Panc1 (cell line): ENCODE measurements at regions not wholly inside any gene's neighbourhood (a gene's known extent, or its start where the extent isn't known, plus 50 kb on each side); places are given as distances from the start of the nearest gene placed in this dataset.
A peak's percentile ranks its signal among the peaks of the same experiment; 100 is the strongest.

Source experiments
- ATAC-seq: fragments of 200-7000 bp; cut with Tn5 transposase; 2 replicates; pipeline ENCODE4 v1.9.1; 2020; ENCODE audit warnings: mild to moderate bottlenecking, moderate library complexity
- BruUV-seq: library from RNA; stranded (reverse); fragments of 400-500 nt; replicated peaks from 2 replicates; lab custom pipeline; 2021; lab: Mats Ljungman, UMichigan
- CTCF ChIA-PET: fragments of 300-600 bp; sonication (Branson Sonifier 250); formaldehyde crosslinking; loops from one replicate; lab custom pipeline; 2022; ENCODE audit warnings: antibody characterized with exemption; lab: Charles Lee
- POLR2A ChIA-PET: fragments of 300-600 bp; sonication (Branson Sonifier 250); formaldehyde crosslinking; loops from one replicate; lab custom pipeline; 2022; ENCODE audit warnings: antibody characterized with exemption; lab: Charles Lee
- DNase-seq: peaks from one replicate; pipeline ENCODE4 v3.0.0-alpha.2; 2010; ENCODE audit warnings: low read depth, low spot score
- H3K27ac ChIP-seq: 2 replicates; pipeline ENCODE4 v1.5.1; 2011; ENCODE audit warnings: mild to moderate bottlenecking, low read length, inconsistent platforms
- H3K27me3 ChIP-seq: fragments of 200-500 bp; sonication (Bioruptor generic); 2 replicates; pipeline ENCODE4 v1.6.0; 2014; ENCODE audit warnings: low read length, inconsistent platforms; ENCODE audit not compliant: control insufficient read depth, insufficient read depth
- H3K36me3 ChIP-seq: fragments of 200-500 bp; sonication (Bioruptor generic); 2 replicates; pipeline ENCODE4 v1.5.1; 2014; ENCODE audit warnings: inconsistent platforms, mild to moderate bottlenecking, low read length, moderate library complexity; ENCODE audit not compliant: control insufficient read depth, insufficient read depth
- H3K4me1 ChIP-seq: 2 replicates; pipeline ENCODE4 v1.5.1; 2011; ENCODE audit warnings: inconsistent platforms, mild to moderate bottlenecking, low read length, moderate library complexity; ENCODE audit not compliant: control insufficient read depth, insufficient read depth
- H3K4me3 ChIP-seq, 2 experiments: 2 replicates each; pipeline ENCODE4 v1.5.1; 2011 to 2012; ENCODE audit warnings: low read depth in 2 of 2, low read length in 2 of 2, mild to moderate bottlenecking in 2 of 2, inconsistent platforms in 1 of 2, moderate library complexity in 1 of 2
- H3K9me3 ChIP-seq: fragments of 200-500 bp; sonication (Bioruptor generic); 2 replicates; pipeline ENCODE4 v1.5.1; 2014; ENCODE audit warnings: low read depth, mild to moderate bottlenecking, inconsistent platforms, low read length, moderate library complexity; ENCODE audit not compliant: control insufficient read depth, insufficient read depth
- CTCF ChIP-seq: fragments of 450-650 bp; IDR thresholded peaks from 2 replicates; pipeline ENCODE4 v1.5.1; 2017; ENCODE audit warnings: mild to moderate bottlenecking
- POLR2AphosphoS5 ChIP-seq: IDR thresholded peaks from 2 replicates; pipeline ENCODE4 v1.6.1; 2012; ENCODE audit warnings: mild to moderate bottlenecking, low read depth, low read length, moderate library complexity
- SIN3A ChIP-seq: IDR thresholded peaks from 2 replicates; pipeline ENCODE4 v1.6.1; 2012; ENCODE audit warnings: low read depth, mild to moderate bottlenecking, low read length, moderate library complexity, borderline replicate concordance; ENCODE audit not compliant: insufficient read depth
- TCF7L2 ChIP-seq: IDR thresholded peaks from 2 replicates; pipeline ENCODE4 v1.6.1; 2011; ENCODE audit warnings: mild to moderate bottlenecking, low read depth, low read length, inconsistent platforms
- in situ Hi-C: cut with HindIII; loops from 2 replicates; pipeline ENCODE4 v1.10.0; 2016; ENCODE audit warnings: low sequenced_read_pairs, low pct_unique_long_range_greater_than_20kb
- intact Hi-C: fragments of 100-400 bp; cut with micrococcal nuclease; formaldehyde crosslinking; loops from one replicate; pipeline ENCODE4 v1.10.0; 2022; ENCODE audit not compliant: unreplicated experiment
- TF ChIP-seq, protein P1 (sequence below), 2 experiments: IDR thresholded peaks; 2 replicates each; pipeline ENCODE4 v1.6.1; 2011 to 2012; ENCODE audit warnings: low read depth in 2 of 2, control low read depth in 1 of 2, low read length in 1 of 2, mild to moderate bottlenecking in 1 of 2, moderate library complexity in 1 of 2; ENCODE audit not compliant: insufficient read depth in 1 of 2

DNA sequence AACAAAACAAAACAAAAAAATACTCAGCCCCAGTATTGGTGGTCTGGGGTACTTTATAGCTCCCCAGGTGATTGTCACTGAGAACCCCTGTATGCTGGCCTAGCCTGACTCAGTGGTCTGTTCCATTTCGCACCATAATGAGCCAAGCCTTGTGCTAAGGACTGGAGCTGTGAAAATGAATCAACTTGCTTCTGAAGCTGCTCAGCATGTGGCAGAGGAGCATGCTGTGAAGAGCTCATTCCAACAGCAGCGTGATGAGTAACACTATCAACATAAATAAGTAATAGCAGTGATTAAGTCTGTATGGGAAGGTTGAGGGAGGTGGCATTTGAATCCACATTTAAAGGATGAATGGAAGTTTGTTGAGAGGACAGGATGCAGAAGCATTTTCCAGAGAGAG lies 67.2 kb upstream of the ATL2 start:
- no peaks in the 10 kb centered on the region for H3K9me3 ChIP-seq
- H3K4me3 ChIP-seq: no peak overlapping the region
- no peaks in the 10 kb centered on the region; the same call in 1 of the 2 replicates for H3K27me3 ChIP-seq
- no peaks in the 10 kb centered on the region for H3K36me3 ChIP-seq
- DNase-seq (no peak), ATAC-seq (peak; percentile 64)
- TF ChIP-seq TCF7L2 (no peak), CTCF (no peak), SIN3A (no peak), POLR2AphosphoS5 (no peak)
- TF ChIP-seq, protein P1, sequence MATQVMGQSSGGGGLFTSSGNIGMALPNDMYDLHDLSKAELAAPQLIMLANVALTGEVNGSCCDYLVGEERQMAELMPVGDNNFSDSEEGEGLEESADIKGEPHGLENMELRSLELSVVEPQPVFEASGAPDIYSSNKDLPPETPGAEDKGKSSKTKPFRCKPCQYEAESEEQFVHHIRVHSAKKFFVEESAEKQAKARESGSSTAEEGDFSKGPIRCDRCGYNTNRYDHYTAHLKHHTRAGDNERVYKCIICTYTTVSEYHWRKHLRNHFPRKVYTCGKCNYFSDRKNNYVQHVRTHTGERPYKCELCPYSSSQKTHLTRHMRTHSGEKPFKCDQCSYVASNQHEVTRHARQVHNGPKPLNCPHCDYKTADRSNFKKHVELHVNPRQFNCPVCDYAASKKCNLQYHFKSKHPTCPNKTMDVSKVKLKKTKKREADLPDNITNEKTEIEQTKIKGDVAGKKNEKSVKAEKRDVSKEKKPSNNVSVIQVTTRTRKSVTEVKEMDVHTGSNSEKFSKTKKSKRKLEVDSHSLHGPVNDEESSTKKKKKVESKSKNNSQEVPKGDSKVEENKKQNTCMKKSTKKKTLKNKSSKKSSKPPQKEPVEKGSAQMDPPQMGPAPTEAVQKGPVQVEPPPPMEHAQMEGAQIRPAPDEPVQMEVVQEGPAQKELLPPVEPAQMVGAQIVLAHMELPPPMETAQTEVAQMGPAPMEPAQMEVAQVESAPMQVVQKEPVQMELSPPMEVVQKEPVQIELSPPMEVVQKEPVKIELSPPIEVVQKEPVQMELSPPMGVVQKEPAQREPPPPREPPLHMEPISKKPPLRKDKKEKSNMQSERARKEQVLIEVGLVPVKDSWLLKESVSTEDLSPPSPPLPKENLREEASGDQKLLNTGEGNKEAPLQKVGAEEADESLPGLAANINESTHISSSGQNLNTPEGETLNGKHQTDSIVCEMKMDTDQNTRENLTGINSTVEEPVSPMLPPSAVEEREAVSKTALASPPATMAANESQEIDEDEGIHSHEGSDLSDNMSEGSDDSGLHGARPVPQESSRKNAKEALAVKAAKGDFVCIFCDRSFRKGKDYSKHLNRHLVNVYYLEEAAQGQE (IDR thresholded peaks at IDR 0.05; ENCODE audit: insufficient read depth in 1 of 2, low read depth in 2 of 2, low read length in 1 of 2): no peak
- in situ Hi-C loops: no loop called here
- no TSS peak for BruUV-seq
- intact Hi-C loops: no loop called here
- peaks cover 22% of the 10 kb centered on the region for H3K4me1 ChIP-seq
- CTCF ChIA-PET: no interaction called here
- POLR2A ChIA-PET: interaction anchor here (0.7 kb wide), 1 partner anchor 118 kb away, joined by 4 read pairs; no protein-coding TSS in a partner anchor
- no peak overlapping the region for H3K27ac ChIP-seq

DNA sequence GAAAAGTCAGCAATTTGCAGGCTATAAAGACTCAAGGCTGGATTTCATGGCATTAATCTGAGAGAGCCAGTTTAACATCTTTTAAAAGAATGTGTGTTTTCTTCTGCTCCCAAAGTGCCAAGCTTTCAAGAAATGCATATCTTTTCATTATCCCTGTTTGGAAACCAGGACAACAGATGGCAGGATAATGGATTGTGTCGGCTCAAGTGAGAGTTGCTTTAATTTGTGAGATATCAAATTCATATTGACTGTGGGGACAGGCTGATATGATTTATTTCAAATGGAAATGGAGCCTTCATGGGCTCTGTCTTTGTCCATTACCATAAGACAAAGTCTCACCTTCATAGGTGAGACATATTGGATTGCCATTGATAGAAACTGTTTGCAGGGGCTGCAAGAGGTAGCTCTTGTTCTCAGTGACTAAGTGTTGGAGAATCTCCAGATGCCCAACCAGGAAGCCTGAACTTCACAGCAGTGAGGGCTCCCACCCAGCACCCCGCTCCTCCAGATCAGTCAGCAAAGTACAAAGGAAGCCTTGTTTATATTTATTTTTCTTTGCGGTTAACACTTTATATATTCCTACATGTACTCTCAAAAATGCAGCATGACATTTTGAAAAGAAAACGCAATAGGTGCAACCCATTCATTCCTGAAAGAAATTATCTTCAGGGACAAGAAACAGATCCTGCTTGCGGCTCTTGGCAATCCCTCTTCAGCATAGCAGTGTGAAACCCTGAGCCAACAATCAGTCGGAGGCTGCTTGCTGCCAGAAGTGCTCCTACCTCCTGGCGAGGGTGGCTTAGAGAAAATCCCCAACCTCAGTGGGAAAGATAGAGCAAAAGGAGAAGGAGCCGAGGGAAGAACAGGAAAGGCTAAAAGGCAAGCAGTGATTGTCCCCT lies 65.8 kb upstream of the ATL2 start:
- CTCF ChIA-PET: no interaction called here
- in situ Hi-C loops: no loop called here
- intact Hi-C loops: no loop called here
- H3K27me3 ChIP-seq: no peaks in the 10 kb centered on the region; the same call in 1 of the 2 replicates
- H3K4me1 ChIP-seq: peaks cover 22% of the 10 kb centered on the region
- BruUV-seq: no TSS peak
- ATAC-seq (peak; percentile 50; the same call in 1 of the 2 replicates), DNase-seq (no peak)
- H3K9me3 ChIP-seq: no peaks in the 10 kb centered on the region
- POLR2A ChIA-PET: no interaction called here
- TF ChIP-seq TCF7L2 (peak; percentile 59), CTCF (no peak)
- no peak overlapping the region for H3K4me3 ChIP-seq
- no peak overlapping the region; the same call in 1 of the 2 replicates for H3K27ac ChIP-seq
- H3K36me3 ChIP-seq: no peaks in the 10 kb centered on the region
